Left renal cortex interstitium (tissue), 4 donors: ENCODE measurements at regions not wholly inside any gene's neighbourhood (a gene's known extent, or its start where the extent isn't known, plus 50 kb on each side); places are given as distances from the start of the nearest gene placed in this dataset.
A peak's percentile ranks its signal among the peaks of the same experiment; 100 is the strongest.
"Not testable (repeated sequence)": the region's sequence is repeated elsewhere in the genome, so short reads cannot be mapped to it uniquely, and the experiment has no call there.

Experiments
- DNase-seq, 4 donors: peaks; one replicate each; pipeline ENCODE4 v3.0.0-alpha.2; 2013; ENCODE audit warnings: low read depth in 4 of 4, low spot score in 2 of 4, missing footprints in 1 of 4

DNA sequence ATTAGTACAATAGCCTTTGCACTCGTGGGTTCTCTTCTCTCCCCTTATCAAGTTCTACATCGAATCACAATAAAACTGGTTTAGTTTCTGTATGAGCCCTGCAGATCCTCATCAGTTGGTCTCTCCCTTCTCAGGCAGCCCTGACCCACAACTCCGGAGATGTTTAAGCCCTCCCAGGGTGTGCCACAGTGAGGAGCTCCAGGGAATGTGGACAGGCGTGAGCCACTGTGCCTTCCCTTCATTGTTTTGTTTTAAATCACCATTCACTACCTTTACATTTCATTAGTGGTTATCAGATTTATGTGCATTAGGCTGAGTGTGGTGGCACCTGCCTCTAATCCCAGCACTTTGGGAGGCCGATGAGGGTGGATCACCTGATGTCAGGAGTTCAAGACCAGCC is 133.2 kb downstream of the LARP7 start:
- no peak for DNase-seq

DNA sequence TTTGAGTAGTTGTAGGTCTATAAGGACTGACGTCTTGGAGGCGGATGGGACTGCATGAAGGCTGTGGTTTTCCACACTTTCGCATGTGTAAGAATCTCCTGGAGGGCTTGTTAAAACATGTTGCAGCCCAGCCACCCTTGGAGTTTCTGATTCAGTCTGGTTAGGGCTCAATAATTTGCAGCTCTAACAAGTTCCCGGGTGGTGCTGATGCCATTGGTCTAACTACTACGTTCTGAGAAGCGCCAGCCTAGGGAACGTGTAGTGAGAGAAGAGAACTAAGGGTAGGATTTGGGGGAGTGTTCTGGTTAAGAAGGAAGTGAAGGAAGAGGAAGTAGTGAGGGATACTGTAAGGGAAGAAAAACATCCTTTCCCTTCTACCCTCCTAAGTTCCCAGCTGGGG is 138.9 kb downstream of the LARP7 start:
- DNase-seq, result no peak

DNA sequence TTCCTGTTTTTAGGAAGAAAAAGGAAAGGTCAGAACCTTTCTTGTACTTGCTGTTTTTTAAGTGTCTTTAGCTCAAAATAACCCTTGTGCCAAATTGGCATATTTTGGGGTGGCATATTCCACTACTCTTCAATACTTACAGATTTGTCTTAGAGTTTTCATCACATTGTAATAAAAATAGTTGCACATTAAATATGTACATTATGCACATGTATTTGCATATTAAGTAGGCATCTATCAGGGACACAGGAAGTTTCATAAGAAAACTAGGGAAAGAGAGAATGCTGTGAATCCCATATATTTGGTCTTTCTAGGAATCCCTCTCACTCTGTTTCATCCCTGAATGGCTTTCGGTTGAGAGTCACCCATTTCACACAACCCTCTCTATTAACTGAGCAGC is 139.6 kb downstream of the LARP7 start:
- no peak for DNase-seq

DNA sequence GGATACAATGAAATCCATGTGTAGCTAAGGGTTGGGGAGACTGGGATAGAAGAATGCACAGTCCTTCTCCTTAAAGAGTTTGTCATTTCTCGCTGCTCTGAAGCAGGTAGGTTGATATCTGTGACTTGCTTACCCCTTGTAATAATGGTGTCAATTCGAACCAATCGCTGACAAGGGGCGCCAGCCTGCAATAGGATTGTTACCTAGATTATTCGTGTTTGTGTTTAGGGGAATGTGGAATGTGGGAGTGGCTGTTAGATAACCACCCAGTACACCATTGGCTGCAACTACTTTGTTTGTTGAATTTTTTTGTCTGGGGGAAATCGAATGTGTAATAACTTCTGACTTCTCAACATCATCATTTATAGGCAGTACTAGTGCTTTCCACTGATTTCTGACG is 141.6 kb downstream of the LARP7 start:
- no peak for DNase-seq

DNA sequence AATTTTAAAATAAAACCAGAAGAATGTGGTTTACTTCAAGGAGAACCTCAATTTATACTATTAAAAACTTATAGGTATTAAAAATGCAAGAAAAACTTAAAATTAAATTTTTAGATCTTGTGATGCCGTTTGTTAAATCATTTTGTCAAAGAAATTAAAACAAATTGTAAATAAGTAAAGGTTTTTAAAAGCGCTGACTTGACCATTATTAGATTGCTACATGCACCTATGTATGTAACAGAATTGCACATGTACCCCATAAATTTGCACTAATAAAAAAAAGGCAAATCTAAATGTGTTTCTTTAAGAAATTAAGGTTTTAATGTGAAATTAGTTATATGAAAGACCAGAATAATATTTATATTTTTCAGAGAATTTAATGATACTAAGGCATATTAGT is 156.1 kb downstream of the LARP7 start:
- no peak for DNase-seq

DNA sequence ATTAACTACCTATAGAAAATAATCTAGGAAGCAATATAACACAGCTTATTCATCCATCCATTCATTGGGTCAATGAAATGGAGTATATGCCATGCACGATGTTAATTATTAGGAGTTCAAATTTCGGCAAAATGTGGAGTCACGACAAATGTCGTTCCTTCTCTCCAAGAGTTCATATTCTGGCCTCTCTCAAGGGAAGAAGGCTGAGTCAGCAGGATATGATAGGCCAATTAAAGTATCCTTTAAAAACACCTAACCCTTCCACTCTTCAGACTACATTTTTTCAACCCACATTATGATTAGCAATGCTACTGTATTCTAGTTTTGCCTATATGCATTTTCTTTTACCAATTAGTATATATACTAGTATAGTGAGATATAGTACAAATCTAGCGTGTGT is 163.1 kb downstream of the LARP7 start:
- no peak for DNase-seq

DNA sequence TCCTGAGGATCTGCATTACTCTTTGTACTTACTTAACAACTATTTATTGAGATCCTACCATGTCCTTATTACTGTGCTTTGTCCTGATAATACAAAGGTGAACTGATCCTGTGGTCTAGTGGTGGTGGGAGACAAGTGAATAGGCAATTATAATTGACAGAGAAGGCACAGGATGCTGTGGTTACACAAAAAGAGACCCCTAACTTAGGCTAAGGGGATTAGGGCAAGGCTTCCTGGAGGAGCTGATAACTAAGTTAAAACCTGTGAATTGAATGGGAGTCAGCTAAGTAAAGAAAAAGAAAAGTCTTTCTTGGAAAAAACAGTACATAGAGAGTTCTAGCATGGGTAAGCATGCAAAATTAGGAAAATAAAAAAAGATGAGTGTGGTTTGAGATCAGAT is 164.4 kb downstream of the LARP7 start:
- DNase-seq, result no peak

DNA sequence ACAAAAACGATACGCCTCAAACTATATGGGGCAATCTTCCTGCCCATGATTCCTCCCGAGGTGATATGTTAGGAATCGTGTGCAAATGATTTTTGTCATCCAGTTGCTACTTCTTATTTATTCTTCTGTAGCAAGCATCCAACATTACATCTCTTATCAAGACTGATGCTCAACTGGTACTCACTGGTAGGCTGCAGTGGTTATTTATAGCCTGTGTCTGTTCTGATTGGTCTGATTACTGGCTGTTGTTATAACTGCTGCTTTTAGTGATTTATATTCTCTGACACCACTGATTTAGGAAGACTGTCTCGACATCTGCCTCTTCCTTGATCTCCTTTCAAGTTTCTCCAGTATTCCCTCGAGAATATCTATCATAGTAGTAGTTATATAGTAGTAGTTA is 165.8 kb downstream of the LARP7 start:
- no peak for DNase-seq

DNA sequence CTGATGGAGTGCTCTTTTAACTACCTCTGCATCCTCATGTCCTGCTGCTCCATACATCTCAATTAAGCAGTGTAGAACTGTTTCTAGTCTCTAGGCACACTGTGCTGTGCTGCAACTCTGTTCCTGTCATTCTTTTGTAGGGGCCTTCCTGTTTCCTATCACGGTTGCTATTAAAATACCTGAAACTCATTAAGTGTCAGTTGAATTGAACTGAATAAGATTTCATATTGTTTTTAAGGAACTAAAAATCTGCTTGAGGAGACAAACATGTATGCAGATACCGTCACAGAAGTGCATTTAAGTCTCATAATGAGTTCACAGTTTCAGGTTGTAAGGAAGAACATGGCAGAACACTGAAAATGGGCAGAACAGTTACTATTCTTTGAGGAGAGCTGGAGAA is 170.1 kb downstream of the LARP7 start:
- DNase-seq, result no peak

DNA sequence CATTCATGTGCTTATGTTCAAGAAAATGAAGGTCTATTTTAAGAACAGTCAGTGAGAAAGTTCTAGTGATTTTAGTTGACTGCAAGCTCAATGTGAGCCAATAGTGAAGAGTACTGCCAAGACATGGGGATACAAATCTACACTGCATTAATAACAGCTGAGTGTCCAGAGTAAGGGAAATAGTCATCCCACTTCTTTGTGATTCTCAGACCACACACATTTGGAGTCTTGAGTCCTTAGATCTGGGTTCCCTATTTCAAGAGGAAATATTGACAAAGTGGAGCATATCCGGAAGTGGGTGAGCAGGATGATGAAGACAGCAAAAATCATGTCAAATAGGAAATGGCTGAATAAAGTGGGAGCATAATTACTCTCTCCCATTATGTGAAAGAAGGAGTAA is 171.1 kb downstream of the LARP7 start:
- no peak for DNase-seq

DNA sequence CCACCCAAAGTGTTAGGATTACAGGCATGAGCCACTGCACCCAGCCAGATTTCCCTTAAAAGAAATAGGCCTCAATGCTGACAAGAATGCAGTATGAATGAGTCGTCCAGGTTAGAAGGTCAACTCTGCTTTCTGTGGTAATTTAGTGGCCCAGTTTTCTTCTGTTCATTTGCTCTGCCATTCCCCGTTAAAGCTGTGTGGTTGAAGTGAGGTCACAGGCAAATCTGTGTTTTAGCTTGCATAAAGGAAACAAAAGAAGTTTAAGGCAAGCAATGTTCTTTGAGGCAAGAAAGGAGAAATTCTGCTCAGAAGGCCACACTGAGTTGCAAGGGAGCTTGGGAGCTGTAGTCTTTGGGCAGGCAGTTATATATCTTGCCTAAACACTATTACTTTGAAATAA is 176.8 kb downstream of the LARP7 start:
- no peak for DNase-seq

DNA sequence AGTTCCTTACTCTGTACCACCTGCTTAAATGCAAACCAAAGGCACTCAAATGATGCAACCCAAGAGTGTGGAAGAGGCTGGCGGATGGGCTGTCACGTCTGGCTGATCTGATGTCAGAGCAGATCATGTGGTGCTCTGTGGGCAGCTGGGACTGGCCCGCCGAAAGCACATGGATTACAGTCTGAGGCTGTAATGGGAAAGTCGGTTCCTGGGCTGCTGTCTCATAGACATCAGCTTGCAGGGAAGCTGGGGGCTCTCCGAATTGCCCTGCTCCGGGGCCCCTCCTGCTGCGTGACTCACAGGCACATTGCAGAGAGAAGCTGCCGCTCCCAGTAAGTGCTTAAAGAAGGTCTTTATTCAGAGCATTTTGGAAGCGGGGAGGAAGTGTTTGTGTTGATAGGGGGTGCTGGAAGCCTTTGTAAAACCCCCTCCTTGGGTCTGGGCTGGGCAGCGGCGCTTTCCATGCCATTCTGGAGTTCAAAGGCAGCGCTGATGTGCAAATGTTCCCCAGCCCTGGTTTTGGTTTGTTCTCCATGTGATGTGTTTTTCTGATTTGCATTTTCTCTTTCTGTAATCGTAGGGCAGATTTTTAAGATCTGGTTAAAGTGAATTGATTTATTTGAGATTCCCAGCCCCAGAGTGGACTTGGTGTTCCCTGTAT is 181.1 kb downstream of the LARP7 start:
- DNase-seq, result peak in 3 of 4 donors; percentile 19 to 33 (median 22)

DNA sequence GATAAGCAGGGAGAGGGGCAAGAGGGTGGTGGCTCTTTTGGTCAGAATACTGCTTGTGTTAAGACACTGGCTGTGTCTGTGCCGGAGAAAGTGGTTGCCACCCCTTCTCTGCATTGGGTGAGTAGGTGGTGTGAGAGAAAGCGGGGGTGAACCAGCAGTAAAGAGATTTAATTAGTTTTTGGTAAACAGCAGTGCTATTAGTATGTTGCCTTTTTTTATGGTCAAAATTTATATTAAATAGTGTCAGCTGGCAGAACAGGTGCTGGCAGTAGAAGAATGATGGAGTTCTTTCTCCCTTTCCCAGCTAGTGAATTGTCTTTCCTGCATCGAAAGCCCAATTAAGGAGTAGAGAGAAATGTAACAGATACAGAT is 181.6 kb downstream of the LARP7 start:
- no peak for DNase-seq

DNA sequence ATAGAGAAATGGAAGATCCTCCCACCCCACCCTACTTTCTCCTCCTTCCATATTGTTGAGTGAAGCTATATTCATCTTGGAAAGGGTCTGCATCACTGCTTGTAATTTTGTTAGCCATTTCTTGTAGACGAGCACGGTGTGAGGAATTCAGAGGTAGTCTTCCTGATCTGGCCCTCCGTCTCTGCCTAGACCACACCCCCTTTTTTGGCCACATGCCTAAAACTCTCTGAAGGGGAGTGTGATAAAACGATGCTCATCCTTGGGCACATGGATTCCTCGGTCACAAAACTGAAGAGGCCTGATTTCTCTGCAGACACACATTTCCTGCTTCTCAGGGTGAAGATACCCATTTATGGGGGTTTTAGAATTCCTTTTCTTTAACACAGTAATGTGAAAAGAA is 182.8 kb downstream of the LARP7 start:
- DNase-seq, result no peak

DNA sequence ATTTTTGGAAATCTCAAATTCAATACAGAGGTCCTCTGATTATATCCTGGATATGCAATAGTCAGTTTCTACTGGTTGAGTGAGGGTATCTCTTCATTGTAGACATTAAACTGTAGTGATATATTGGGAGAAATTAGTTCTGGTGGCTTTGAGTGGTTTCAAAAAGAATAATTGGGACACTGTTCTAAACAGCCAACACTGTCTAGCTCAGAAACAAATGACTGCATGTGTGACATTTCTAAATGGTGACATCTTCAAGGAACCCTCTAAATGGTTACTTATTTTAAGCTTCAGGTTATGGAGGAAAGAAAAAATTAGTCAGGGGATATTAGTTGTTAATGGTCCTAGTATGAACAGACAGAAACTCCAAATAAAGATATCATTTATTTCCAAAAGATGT is 186.2 kb downstream of the LARP7 start:
- no peak for DNase-seq

DNA sequence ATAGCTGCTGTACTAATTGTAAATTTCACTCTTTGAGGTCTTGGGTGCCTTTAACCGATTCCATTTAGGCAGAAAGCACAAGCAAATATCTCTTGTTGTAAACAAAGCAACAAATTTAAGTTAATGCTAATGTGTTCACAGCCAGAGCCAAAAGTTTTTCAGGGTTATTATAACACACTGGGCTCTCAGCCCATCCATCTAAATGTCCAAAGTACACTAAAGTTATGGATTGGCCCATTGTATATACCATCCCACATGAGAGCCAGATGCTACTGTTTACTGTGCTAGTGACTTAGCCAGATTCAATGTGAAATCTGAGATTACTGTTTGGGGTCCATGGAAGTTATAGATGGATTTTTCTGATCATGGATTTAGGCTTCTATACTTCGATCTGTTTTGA is 186.7 kb downstream of the LARP7 start:
- DNase-seq, result no peak

DNA sequence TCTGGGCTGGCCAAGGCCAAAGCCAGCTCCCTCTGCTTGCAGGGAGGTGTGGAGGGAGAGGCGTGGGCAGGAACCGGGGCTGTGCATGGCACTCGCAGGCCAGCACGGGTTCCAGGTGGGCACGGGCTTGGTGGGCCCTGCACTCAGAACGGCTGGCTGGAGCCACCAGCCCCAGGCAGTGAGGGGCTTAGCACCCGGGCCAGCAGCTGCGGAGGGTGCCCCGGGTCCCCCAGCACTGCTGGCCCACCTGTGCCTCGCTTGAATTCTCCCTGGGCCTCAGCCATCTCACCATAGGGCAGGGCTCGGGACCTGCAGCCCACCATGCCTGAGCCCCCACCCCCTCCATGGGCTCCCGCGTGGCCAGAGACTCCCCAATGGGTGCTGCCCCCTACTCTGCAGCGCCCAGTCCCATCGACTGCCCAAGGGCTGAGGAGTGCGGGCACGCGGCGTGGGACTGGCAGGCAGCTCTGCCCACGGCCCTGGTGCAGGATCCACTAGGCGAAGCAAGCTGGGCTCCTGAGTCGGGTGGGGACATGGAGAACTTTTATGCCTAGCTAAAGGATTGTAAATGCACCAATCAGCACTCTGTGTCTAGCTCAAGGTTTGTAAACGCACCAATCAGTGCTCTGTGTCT is 193.9 kb downstream of the LARP7 start:
- no peak for DNase-seq

DNA sequence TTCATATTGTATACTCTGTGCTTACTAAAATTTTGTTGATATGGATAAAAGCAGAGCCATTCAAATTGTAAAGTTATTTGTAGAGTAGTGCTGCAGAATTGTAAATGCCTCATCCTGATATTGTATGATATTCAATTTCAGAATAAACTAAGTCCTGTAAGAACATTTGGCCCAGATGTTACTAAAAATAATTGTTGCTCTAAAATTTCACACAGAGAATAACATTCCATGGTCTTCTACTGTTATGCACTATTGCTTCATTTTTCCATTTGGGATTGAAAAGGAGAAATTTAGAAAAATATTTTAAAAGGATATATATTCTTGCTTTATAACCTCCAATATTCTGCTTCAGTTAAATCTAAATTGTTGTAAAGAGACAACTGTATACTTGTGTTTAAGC is 195.6 kb downstream of the LARP7 start:
- DNase-seq, result no peak

DNA sequence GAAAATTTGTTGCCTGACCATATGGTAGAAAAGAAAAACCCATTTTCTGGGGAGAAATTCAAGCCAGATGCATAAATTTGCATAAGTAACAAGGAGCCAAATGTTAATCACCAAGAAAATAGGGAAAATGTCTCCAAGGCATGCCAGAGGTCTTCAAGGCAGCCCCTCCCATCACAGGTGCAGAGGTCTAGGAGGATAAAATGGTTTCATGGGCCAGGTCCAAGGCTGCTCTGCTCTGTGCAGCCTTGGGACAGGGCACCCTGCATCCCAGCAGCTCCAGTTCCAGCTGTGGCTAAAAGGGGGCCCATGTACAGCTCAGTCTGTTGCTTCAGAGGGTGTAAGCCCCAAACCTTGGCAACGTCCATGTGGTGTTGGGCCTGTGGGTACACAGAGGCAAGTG is 200.0 kb downstream of the LARP7 start:
- DNase-seq, result no peak

DNA sequence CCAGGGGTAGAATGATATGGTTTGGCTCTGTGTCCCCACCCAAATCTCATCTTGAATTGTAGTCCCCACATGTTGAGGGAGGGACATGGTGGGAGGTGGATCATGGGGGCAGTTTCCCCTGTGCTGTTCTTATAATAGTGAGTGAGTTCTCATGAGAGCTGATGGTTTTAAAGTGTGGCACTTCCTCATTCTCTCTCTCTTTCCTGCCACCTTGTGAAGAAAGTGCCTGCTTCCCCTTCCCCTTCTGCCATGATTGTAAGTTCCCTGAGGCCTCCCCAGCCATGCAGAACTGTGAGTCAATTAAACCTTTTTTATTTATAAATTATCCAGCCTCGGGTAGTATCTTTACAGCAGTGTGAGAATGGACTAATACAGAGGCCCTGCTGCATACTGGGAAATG is 201.1 kb downstream of the LARP7 start:
- not testable (repeated sequence) for DNase-seq

DNA sequence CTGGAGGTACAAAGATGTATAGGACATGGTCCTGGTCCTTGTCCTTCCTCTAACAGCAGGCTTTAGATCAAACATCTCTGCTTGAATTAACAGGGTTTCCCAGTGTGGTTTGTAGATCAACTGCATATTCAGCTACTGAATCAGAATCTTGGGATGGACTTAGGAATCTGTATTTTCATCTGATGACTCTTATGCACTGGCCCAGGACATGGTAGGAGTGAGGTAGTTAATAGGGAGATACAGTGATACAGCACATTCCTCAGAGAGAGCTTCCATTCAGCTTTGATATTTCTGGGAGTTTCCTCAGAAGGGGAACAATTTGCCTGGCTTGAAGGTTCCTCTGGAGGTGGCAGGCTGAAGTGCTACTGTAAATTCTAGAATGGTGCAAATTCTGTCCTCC is 203.1 kb downstream of the LARP7 start:
- no peak for DNase-seq

DNA sequence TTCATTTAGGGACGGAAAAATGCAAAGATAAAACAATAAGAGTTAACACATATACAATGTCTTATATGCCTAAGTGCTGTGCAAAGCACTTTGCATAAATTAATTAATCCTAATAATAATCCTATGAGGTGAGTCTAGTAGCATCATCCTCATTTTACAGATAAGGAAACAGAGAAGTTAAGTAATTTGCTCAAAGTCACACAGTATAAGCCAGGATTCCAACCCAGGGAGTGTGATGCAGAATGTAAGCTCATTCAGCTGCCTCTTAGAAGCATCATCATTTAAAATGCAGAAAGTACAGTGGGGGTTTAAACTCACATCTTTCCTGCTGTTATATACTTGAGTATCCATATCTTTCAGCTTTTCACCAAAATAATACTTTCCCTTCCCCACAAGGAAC is 203.7 kb downstream of the LARP7 start:
- DNase-seq, result no peak

DNA sequence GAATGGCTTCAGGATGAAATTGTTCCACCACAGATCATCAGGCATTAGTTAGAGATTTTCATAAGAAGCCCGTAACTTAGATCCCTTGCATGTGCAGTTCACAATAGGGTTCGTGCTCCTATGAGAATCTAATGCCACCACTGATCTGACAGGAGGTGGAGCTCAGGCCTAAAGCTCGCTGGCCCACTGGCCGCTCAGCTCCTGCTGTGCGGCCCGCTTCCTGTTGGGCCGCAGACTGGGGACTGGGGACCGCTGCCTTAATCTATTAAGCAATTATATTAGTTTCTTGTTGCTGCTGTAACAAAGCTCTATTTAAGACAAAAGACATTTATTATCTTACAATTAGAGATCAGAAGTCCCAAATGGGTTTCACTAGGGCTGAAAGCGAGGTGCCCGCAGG is 205.6 kb downstream of the LARP7 start:
- no peak for DNase-seq
